H54 (cell line): ENCODE measurements at regions not wholly inside any gene's neighbourhood (a gene's known extent, or its start where the extent isn't known, plus 50 kb on each side); places are given as distances from the start of the nearest gene placed in this dataset.

Source experiments
- DNase-seq: peaks from one replicate; pipeline ENCODE4 v3.0.0; 2011; ENCODE audit warnings: low spot score, mixed read lengths; ENCODE audit not compliant: insufficient read length
- FAIRE-seq: peaks from 3 replicates; lab custom pipeline; 2011; peaks lifted over from hg19 to GRCh38; lab: Jason Lieb, UNC
- POLR2A ChIP-seq: IDR thresholded peaks from 2 replicates; pipeline ENCODE4 v1.6.1; 2011; ENCODE audit warnings: low read depth, mild to moderate bottlenecking, low read length

- no peak for TF ChIP-seq POLR2A
- DNase-seq (no peak), FAIRE-seq (no peak)
Observed at GRCh38 chr7:153584132-153584531, 468.1 kb upstream of the DPP6 start.

DNA sequence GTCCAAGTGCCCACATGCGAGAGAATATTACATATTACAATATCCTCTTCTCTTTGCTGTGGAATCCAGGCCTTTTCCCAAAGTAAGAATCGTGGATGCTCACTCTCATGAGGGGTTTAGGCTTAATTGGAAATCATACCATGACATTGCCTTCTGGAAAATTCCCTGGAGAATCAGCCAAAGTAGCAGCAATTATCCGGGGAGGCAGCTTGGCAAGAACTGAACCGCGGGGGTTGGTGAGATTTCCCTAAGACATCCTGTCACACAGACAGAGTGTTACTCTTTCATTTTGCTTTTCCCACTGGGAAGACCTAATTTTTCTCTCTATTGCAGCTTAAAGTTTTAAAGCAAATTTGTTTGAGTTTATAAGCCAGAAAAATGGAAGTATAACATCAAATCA, 463.6 kb upstream of the DPP6 start:
- TF ChIP-seq POLR2A: no peak
- FAIRE-seq (no peak), DNase-seq (no peak)

DNA sequence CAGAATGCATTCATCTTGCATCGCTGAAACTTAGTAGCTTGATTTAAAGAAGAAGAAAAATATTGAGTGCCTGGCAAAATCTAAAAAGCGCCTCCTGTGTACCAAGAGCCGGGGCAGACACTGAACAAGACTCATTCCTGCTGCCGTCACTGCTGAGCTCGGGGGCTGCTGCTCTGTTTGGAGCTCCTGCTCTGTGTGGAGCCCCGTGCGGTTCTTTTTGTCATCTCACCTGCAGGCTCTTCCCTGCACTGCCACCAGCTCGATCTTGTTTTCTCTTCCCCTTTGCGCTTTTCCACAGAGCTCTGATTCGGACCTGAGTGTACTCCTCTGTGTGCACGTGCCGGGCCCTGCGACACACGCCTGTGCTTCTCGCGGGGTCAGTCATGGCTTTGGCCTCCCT, 462.1 kb upstream of the DPP6 start:
- no peak for DNase-seq
- no peak for FAIRE-seq
- TF ChIP-seq POLR2A: no peak

- TF ChIP-seq POLR2A: no peak
- no peak for FAIRE-seq
- no peak for DNase-seq
Observed at GRCh38 chr7:153590571-153590970, 461.6 kb upstream of the DPP6 start.

DNA sequence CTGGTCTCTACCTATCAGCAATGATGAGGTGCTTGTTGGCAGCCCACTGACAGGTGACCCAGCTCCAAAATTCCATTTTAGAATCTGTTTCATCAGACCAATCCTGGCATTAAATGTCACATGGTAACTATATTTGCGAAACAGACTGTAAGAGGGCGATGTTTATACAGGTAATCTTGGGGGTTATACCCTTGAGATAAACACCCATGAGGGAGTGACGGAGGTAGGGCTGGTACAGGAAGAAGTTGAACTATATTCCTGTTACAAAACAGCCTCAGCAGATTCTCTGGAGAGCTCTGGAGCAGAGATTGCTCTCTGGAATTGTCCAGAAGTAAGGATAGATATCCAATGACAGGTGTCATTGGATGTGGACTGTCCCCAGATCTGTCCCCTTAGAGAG, 444.8 kb upstream of the DPP6 start:
- no peak for TF ChIP-seq POLR2A
- no peak for FAIRE-seq
- DNase-seq: no peak

GRCh38 chr7:153616711-153617325, 435.4 kb upstream of the DPP6 start:
- FAIRE-seq (no peak), DNase-seq (no peak)
- TF ChIP-seq POLR2A: no peak

- FAIRE-seq: no peak
- no peak for TF ChIP-seq POLR2A
- DNase-seq: no peak
Observed at GRCh38 chr7:153627323-153627722, 424.9 kb upstream of the DPP6 start.

- TF ChIP-seq POLR2A: no peak
- FAIRE-seq (no peak), DNase-seq (no peak)
Observed at GRCh38 chr7:153628406-153628805, 423.8 kb upstream of the DPP6 start.

DNA sequence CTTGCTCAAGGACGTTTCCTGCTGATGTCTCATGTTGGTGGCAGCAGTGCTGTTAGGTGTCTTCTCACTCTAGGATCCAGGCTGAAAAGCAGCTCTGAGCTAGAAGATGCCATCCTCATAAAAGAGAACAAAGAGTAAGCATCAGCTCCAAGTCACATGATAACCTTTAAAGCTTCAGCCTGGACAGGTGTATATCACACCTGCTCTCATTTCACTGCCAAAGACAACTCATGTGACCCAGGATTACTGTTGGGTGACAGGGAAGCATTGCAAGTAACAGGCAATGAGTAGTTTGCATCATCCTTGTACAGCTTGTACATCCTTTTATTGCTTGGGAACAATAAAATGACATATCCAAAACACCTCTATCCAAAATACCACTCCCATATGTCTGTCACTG, 423.4 kb upstream of the DPP6 start:
- DNase-seq: no peak

GRCh38 chr7:153638821-153639435, 413.3 kb upstream of the DPP6 start:
- TF ChIP-seq POLR2A: no peak
- FAIRE-seq (no peak), DNase-seq (no peak)

More for the DNA sequence above, 423.4 kb upstream of the DPP6 start:
- no peak for FAIRE-seq
- TF ChIP-seq POLR2A: no peak

GRCh38 chr7:153640586-153640985, 411.6 kb upstream of the DPP6 start:
- no peak for TF ChIP-seq POLR2A
- no peak for FAIRE-seq

DNA sequence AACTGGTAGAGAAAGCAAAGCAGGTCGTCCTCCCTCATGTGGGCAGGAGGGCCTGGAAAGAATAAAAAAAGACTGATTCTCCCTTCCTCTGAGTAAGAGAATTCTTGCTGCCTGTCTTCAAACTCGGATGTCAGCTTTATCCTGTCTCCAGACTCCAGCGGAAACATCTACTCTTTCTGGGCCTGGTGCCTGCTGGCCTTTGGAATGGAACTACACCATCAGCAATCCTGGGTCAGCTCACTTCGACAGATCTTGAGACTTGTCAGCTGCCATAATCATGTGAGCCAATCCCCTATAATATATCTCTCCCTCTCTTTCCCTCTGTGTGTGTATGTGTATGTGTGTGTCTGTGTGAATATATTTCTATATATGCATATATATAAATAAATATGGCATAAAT, 411.0 kb upstream of the DPP6 start:
- no peak for FAIRE-seq
- DNase-seq: no peak
- TF ChIP-seq POLR2A: no peak

More at GRCh38 chr7:153640586-153640985, 411.6 kb upstream of the DPP6 start:
- DNase-seq: no peak

DNA sequence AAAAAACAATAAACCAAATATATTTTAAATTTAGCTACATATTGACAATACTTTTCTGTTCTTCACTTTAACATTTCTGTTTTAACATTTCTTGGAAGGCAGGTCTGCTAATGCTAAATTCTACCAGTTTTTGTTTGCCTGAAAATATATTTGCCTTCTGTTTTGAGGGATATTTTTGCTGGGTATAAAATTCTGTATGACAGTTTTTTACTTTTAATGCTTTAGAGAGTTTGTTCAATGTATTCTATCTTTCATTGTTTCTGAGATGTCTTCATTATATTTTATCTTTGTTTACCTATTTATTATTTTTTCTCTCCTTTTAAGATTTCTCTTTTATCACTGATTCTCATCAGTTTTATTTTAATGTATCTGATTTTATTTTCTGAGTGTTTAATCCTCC, 409.2 kb upstream of the DPP6 start:
- FAIRE-seq: no peak
- no peak for TF ChIP-seq POLR2A

GRCh38 chr7:153657182-153657800, 394.9 kb upstream of the DPP6 start:
- FAIRE-seq (no peak), DNase-seq (no peak)
- no peak for TF ChIP-seq POLR2A

More for the DNA sequence above, 409.2 kb upstream of the DPP6 start:
- no peak for DNase-seq

GRCh38 chr7:153675131-153675530, 377.1 kb upstream of the DPP6 start:
- TF ChIP-seq POLR2A: no peak
- no peak for FAIRE-seq

More at GRCh38 chr7:153675131-153675530, 377.1 kb upstream of the DPP6 start:
- DNase-seq: no peak
